CD14-positive monocyte (primary cell): ENCODE measurements at regions not wholly inside any gene's neighbourhood (a gene's known extent, or its start where the extent isn't known, plus 50 kb on each side); places are given as distances from the start of the nearest gene placed in this dataset.
A peak's percentile ranks its signal among the peaks of the same experiment; 100 is the strongest.

Experiments
- DNase-seq, 3 donors: peaks; one replicate each; pipeline ENCODE4 v3.0.0-alpha.2; 2011 to 2022
- H2AFZ ChIP-seq: 2 replicates; pipeline ENCODE4 v1.6.0; 2012; ENCODE audit warnings: mild to moderate bottlenecking, low read depth, low read length, inconsistent platforms; ENCODE audit not compliant: insufficient read depth, poor library complexity, severe bottlenecking
- H3K27ac ChIP-seq, 2 donors: 1 replicate in 1 of 2; 2 replicates in 1 of 2; pipeline ENCODE4 v1.5.1; 2012 to 2013; ENCODE audit warnings: low read length in 2 of 2, control low read depth in 1 of 2, inconsistent platforms in 1 of 2, low read depth in 1 of 2, mild to moderate bottlenecking in 1 of 2
- H3K27me3 ChIP-seq, 2 donors: one replicate each; pipeline versions ENCODE4 v1.6.0 to v1.6.1; 2011 to 2013; ENCODE audit warnings: low read length in 2 of 2; ENCODE audit not compliant: control insufficient read depth in 2 of 2, insufficient read depth in 2 of 2
- H3K36me3 ChIP-seq, 2 donors: replicated peaks in 1 of 2; 1 replicate in 1 of 2; 2 replicates in 1 of 2; pipeline versions ENCODE4 v1.5.1 to v1.6.1; 2012 to 2013; ENCODE audit warnings: low read length in 2 of 2, control low read depth in 1 of 2, inconsistent platforms in 1 of 2, mild to moderate bottlenecking in 1 of 2; ENCODE audit not compliant: insufficient read depth in 2 of 2, control insufficient read depth in 1 of 2
- H3K4me1 ChIP-seq, 2 donors: 1 replicate in 1 of 2; 2 replicates in 1 of 2; pipeline versions ENCODE4 v1.5.1 to v1.6.1; 2012 to 2013; ENCODE audit warnings: low read length in 2 of 2, control low read depth in 1 of 2, inconsistent platforms in 1 of 2, mild to moderate bottlenecking in 1 of 2, moderate library complexity in 1 of 2; ENCODE audit not compliant: insufficient read depth in 2 of 2, control insufficient read depth in 1 of 2
- H3K4me2 ChIP-seq: replicated peaks from 2 replicates; pipeline ENCODE3; 2012; ENCODE audit warnings: low read length, moderate library complexity, mild to moderate bottlenecking; ENCODE audit not compliant: poor library complexity, severe bottlenecking; ENCODE audit errors: extremely low read depth
- H3K4me3 ChIP-seq, 3 experiments: fragments of 200-600 bp in 1 of 3; sonication (generic) in 1 of 3; replicated peaks in 1 of 3; 1 replicate in 2 of 3; 2 replicates in 1 of 3; pipeline ENCODE4 v1.5.1; 2011 to 2013; ENCODE audit warnings: low read length in 3 of 3, mild to moderate bottlenecking in 3 of 3, control low read depth in 2 of 3, low read depth in 2 of 3, inconsistent platforms in 1 of 3, moderate library complexity in 1 of 3
- H3K79me2 ChIP-seq: 2 replicates; pipeline ENCODE4 v1.6.0; 2012; ENCODE audit warnings: mild to moderate bottlenecking, control low read depth, inconsistent platforms, low read length, moderate library complexity; ENCODE audit not compliant: insufficient read depth
- H3K9ac ChIP-seq: 2 replicates; pipeline ENCODE4 v1.6.0; 2017; ENCODE audit warnings: low read length, mild to moderate bottlenecking; ENCODE audit not compliant: insufficient read depth, poor library complexity, severe bottlenecking
- H3K9me3 ChIP-seq, 2 donors: replicated peaks in 1 of 2; 1 replicate in 1 of 2; 2 replicates in 1 of 2; pipeline versions ENCODE4 v1.5.1 to v1.6.1; 2012 to 2013; ENCODE audit warnings: low read length in 2 of 2, control low read depth in 1 of 2; ENCODE audit not compliant: control insufficient read depth in 1 of 2, insufficient read depth in 1 of 2
- H4K20me1 ChIP-seq: 2 replicates; pipeline ENCODE4 v1.6.0; 2012; ENCODE audit warnings: mild to moderate bottlenecking, low read length, control low read depth, moderate library complexity; ENCODE audit not compliant: insufficient read depth
- H3K27ac Mint-ChIP-seq, 7 donors: one replicate each; pipeline ENCODE4 v1.8.0; 2020; ENCODE audit warnings: mild to moderate bottlenecking in 7 of 7, mixed read lengths in 7 of 7, moderate library complexity in 6 of 7, inconsistent platforms in 2 of 7
- H3K27me3 Mint-ChIP-seq, 3 donors: one replicate each; pipeline ENCODE4 v1.8.0; 2021 to 2022; ENCODE audit warnings: low read depth in 3 of 3, mild to moderate bottlenecking in 3 of 3, mixed read lengths in 3 of 3, moderate library complexity in 3 of 3, inconsistent platforms in 1 of 3
- H3K36me3 Mint-ChIP-seq, 2 donors: one replicate each; pipeline ENCODE4 v1.8.0; 2020; ENCODE audit warnings: mixed read lengths in 2 of 2, inconsistent platforms in 1 of 2, mild to moderate bottlenecking in 1 of 2
- H3K4me1 Mint-ChIP-seq: one replicate; pipeline ENCODE4 v1.8.0; 2020; ENCODE audit warnings: mild to moderate bottlenecking, mixed read lengths
- H3K4me3 Mint-ChIP-seq, 2 donors: one replicate each; pipeline ENCODE4 v1.8.0; 2020; ENCODE audit warnings: mild to moderate bottlenecking in 2 of 2, mixed read lengths in 2 of 2, moderate library complexity in 1 of 2
- H3K9me3 Mint-ChIP-seq, 7 donors: one replicate each; pipeline ENCODE4 v1.8.0; 2020 to 2022; ENCODE audit warnings: mixed read lengths in 7 of 7, mild to moderate bottlenecking in 6 of 7, moderate library complexity in 6 of 7, inconsistent platforms in 2 of 7
- WGBS: methylation state at CpG from one replicate; pipeline ENCODE4 v1.1.5; 2013; ENCODE audit warnings: missing lambda C conversion rate; ENCODE audit not compliant: insufficient coverage; 5-methylcytosine and 5-hydroxymethylcytosine counted together
- intact Hi-C, 2 donors: fragments of 100-400 bp; cut with micrococcal nuclease; formaldehyde crosslinking; loops; one replicate each; pipeline versions ENCODE4 v1.15.0 to v1.15.1; 2023
- TF ChIP-seq, protein P1 (sequence below): fragments of 200-600 bp; IDR thresholded peaks from one replicate; pipeline ENCODE4 v1.8.0; 2022; ENCODE audit warnings: antibody characterized with exemption, mild to moderate bottlenecking

DNA sequence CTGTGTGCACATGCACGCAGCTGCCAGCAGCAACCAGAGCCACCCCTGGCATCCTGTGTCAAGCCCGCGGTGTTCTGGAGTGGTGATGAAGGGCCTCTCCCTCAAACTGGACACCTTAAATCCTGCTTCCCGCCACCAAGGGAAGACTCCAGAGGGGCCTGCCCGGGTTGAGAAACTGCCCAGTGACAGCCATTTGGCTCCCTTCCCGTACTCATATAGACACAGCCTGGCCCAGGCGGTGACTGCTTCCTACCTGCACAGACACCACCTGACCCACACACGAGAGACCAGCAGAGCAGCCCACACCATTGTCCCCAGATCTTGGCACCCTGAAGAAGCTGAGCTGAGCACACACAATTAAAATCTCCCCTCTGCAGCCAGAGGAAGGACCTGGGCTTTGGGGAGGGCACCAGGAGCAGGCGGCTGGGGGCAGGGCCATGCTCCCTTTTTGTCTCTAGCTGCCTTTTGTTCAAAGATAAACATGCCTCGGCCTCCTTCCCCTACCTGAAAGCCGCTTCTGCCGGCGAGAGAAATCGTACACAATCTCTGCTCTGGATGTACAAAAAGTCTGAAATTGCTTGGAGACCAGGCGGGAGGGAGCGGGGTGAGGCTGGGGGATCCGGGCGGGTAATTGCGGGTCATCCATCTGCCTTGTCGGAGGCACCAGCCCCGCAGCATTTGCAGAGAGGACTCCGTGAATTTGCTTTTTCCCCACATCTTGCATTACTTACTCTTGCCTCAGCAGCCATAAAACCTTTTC is 78.4 kb downstream of the TSPAN17 start:
- no peak overlapping the region for H3K9ac ChIP-seq
- H2AFZ ChIP-seq: no peak overlapping the region
- no peak overlapping the region for H3K4me2 ChIP-seq
- H3K27ac ChIP-seq: no peak overlapping the region
- no peaks in the 10 kb centered on the region for H3K4me1 Mint-ChIP-seq
- no peaks in the 10 kb centered on the region for H3K4me1 ChIP-seq
- H3K79me2 ChIP-seq: no peaks in the 10 kb centered on the region
- H3K27me3 Mint-ChIP-seq: peaks cover 50 to 68% (median 53%) of the 10 kb centered on the region in 3 donors
- no peaks in the 10 kb centered on the region for H4K20me1 ChIP-seq
- no peak for DNase-seq
- WGBS: 51% methylated on average over 20 of the region's 22 CpGs
- TF ChIP-seq, protein P1, sequence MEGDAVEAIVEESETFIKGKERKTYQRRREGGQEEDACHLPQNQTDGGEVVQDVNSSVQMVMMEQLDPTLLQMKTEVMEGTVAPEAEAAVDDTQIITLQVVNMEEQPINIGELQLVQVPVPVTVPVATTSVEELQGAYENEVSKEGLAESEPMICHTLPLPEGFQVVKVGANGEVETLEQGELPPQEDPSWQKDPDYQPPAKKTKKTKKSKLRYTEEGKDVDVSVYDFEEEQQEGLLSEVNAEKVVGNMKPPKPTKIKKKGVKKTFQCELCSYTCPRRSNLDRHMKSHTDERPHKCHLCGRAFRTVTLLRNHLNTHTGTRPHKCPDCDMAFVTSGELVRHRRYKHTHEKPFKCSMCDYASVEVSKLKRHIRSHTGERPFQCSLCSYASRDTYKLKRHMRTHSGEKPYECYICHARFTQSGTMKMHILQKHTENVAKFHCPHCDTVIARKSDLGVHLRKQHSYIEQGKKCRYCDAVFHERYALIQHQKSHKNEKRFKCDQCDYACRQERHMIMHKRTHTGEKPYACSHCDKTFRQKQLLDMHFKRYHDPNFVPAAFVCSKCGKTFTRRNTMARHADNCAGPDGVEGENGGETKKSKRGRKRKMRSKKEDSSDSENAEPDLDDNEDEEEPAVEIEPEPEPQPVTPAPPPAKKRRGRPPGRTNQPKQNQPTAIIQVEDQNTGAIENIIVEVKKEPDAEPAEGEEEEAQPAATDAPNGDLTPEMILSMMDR: no peak
- H3K27ac Mint-ChIP-seq: no peak overlapping the region
- no peaks in the 10 kb centered on the region for H3K36me3 Mint-ChIP-seq
- peaks cover 0 to 8% (median 3%) of the 10 kb centered on the region in 7 donors for H3K9me3 Mint-ChIP-seq
- intact Hi-C loops: no loop called here
- peak overlapping the region in 1 of 2 donors; percentile 41 for H3K4me3 Mint-ChIP-seq
- peaks cover 3% of the 10 kb centered on the region in 2 donors for H3K9me3 ChIP-seq
- H3K27me3 ChIP-seq: peaks cover 0 to 27% of the 10 kb centered on the region in 2 donors
- no peaks in the 10 kb centered on the region for H3K36me3 ChIP-seq
- H3K4me3 ChIP-seq: no peak overlapping the region

DNA sequence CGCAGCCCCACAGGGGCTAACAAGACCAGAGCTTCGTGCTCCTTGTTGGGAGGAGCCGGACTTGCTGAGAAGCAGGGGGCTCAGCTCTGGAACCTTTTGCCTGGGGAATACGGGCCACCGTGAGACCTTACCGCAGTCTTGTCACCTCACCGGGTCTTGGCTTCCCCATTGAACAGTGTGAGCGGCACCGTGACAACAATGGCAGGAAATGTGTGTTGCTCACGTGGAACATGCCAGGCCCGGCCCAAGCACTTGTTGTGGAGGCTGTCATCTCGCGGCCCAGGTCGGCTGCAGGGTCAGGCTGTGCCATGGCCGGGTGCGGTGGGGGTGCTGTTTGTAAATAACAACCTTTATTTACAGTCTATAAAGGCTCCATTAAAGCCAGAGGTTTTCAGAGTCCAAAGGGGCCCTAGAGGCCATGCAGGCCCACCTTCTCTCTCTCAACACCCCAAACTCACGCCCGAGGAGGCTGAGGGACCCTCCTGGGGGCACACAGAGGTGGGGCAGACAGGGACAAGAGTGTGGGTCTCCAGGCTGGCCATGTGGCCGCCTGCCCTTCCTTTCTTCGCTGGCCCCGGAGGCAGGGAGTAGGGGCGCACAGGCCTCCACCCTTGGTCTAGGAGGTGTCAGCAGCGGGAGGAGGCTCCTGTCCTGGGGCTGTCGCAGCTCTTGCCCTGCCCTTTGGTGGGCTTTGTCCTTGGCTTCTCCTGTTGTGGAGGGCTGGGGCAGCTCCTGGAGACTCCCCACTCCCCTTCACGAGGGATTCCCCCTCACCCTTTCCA is 79.7 kb downstream of the TSPAN17 start:
- Histone ChIP-seq H3K79me2 (no peaks in the 10 kb centered on the region), H3K4me2 (no peak overlapping the region), H3K36me3 (no peaks in the 10 kb centered on the region), H3K9me3 (peaks cover 0 to 4% of the 10 kb centered on the region in 2 donors), H3K27ac (no peak overlapping the region), H3K4me3 (no peak overlapping the region), H4K20me1 (no peaks in the 10 kb centered on the region), H3K4me1 (no peaks in the 10 kb centered on the region), H3K9ac (no peak overlapping the region), H2AFZ (no peak overlapping the region), H3K27me3 (peaks cover 0 to 26% of the 10 kb centered on the region in 2 donors)
- TF ChIP-seq, protein P1: no peak
- Mint-ChIP-seq H3K36me3 (no peaks in the 10 kb centered on the region), H3K9me3 (peaks cover 0 to 7% (median 5%) of the 10 kb centered on the region in 7 donors), H3K4me1 (no peaks in the 10 kb centered on the region), H3K27me3 (peaks cover 47 to 62% (median 50%) of the 10 kb centered on the region in 3 donors), H3K4me3 (no peak overlapping the region), H3K27ac (no peak overlapping the region)
- intact Hi-C loops: no loop called here
- DNase-seq: no peak
- 63% methylated on average over 14 of the region's 25 CpGs for WGBS
